GM12801 (cell line): ENCODE measurements at regions not wholly inside any gene's neighbourhood (a gene's known extent, or its start where the extent isn't known, plus 50 kb on each side); places are given as distances from the start of the nearest gene placed in this dataset.

ENCODE experiments used
- TF ChIP-seq, protein P1 (sequence below): IDR thresholded peaks from one replicate; pipeline ENCODE4 v1.5.1; 2011; ENCODE audit warnings: control low read depth; ENCODE audit not compliant: insufficient read length; ENCODE audit errors: extremely low read depth

GRCh38 chr12:65528127-65528526, 249.6 kb downstream of the MSRB3 start:
- TF ChIP-seq, protein P1, sequence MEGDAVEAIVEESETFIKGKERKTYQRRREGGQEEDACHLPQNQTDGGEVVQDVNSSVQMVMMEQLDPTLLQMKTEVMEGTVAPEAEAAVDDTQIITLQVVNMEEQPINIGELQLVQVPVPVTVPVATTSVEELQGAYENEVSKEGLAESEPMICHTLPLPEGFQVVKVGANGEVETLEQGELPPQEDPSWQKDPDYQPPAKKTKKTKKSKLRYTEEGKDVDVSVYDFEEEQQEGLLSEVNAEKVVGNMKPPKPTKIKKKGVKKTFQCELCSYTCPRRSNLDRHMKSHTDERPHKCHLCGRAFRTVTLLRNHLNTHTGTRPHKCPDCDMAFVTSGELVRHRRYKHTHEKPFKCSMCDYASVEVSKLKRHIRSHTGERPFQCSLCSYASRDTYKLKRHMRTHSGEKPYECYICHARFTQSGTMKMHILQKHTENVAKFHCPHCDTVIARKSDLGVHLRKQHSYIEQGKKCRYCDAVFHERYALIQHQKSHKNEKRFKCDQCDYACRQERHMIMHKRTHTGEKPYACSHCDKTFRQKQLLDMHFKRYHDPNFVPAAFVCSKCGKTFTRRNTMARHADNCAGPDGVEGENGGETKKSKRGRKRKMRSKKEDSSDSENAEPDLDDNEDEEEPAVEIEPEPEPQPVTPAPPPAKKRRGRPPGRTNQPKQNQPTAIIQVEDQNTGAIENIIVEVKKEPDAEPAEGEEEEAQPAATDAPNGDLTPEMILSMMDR = no peak

- TF ChIP-seq, protein P1 = no peak
Measured at GRCh38 chr12:65529106-65529505, 250.6 kb downstream of the MSRB3 start.

- TF ChIP-seq, protein P1 = no peak
Measured at GRCh38 chr12:65529771-65530435, 251.4 kb downstream of the MSRB3 start.

GRCh38 chr12:65532162-65532561, 253.7 kb downstream of the MSRB3 start:
- TF ChIP-seq, protein P1 = no peak

- TF ChIP-seq, protein P1 = no peak
Measured at GRCh38 chr12:65532764-65533163, 254.3 kb downstream of the MSRB3 start.

DNA sequence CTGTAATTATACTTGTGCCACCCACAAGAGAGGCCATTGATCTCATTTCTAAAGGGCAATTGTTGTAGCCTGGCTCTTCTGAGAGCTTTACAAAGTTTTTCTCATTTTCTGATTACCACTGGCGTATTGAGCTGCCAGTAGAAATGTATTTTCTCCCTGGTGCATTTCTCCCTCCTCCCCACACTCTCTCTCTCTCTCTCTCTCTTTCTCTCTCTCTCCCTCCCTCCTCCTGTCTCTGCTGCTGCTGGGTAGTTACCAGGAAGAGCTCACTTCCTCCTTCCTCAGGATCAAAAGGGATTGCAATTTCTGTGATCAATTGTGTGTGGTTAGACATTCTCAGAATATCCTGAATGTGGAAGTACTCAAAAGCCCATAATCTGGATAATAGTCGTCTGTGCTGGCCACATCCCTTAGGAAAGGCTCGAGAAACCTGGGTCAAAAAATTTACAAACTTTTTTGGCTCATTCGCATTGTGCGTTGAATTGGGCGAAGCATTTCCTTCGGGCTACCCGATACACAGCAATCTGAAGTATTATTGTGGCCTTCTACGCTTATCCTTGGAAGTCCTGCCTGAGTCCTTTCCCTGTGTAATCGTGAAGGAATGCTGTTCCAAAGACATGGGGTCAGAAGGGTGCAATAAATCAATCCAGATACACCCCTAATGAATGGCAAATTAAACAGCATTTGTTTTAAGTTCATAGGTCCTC, 254.8 kb downstream of the MSRB3 start:
- TF ChIP-seq, protein P1 = no peak

- TF ChIP-seq, protein P1 = no peak
Measured at GRCh38 chr12:65534238-65534841, 255.9 kb downstream of the MSRB3 start.
